A549 (cell line): ENCODE measurements at regions not wholly inside any gene's neighbourhood (a gene's known extent, or its start where the extent isn't known, plus 50 kb on each side); places are given as distances from the start of the nearest gene placed in this dataset.

Experiments
- CHD2 ChIP-seq: fragments of 150-350 bp; IDR thresholded peaks from 2 replicates; pipeline ENCODE4 v1.6.1; 2014; ENCODE audit warnings: low read length; ENCODE audit not compliant: partially characterized antibody
- CTCF ChIP-seq: fragments of >200 bp; sonication (Bioruptor Twin); formaldehyde crosslinking; IDR thresholded peaks from 3 replicates; pipeline ENCODE4 v1.5.1; 2016
- JUN ChIP-seq, 2 experiments: fragments of >200 bp; sonication (Bioruptor Twin); formaldehyde crosslinking; IDR thresholded peaks; 2 replicates in 1 of 2; 3 replicates in 1 of 2; pipeline ENCODE4 v1.6.1; 2016 to 2017
- MAFK ChIP-seq: fragments of 450-650 bp; IDR thresholded peaks from 2 replicates; pipeline ENCODE4 v1.6.1; 2014; ENCODE audit not compliant: partially characterized antibody
- MAX ChIP-seq: IDR thresholded peaks from 2 replicates; pipeline ENCODE4 v1.6.1; 2012
- POLR2A ChIP-seq: IDR thresholded peaks from 2 replicates; pipeline ENCODE4 v1.6.1; 2012; ENCODE audit warnings: mild to moderate bottlenecking, low read length
- RCOR1 ChIP-seq: fragments of 150-350 bp; IDR thresholded peaks from 2 replicates; pipeline ENCODE4 v1.6.1; 2014; ENCODE audit warnings: antibody characterized with exemption, low read length, low read depth

DNA sequence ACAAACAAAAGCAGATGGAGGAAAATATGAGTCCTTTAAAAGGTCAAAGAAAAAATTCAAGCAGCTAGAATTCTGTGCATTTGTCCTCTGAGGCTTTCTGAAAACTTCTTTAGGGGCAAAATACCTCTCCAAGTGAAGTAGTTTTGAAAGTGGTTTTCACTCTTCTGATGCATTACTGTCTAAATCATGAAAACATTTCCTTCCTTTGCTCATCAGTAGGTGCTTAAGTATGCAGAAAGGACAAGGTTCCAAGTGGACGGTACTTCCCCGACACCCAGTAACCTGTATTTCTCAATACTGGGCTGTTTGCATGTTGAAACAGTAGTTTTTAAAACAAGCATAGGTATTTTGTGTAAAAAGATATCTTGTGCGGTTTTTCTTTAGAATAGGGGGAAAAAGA is 189.1 kb upstream of the ERBB4 start:
- TF ChIP-seq JUN (IDR thresholded peaks at IDR 0.05) (no peak), MAFK (no peak), CTCF (no peak), CHD2 (no peak), RCOR1 (no peak), MAX (no peak), POLR2A (no peak)
